GM18505 (cell line): ENCODE measurements at regions not wholly inside any gene's neighbourhood (a gene's known extent, or its start where the extent isn't known, plus 50 kb on each side); places are given as distances from the start of the nearest gene placed in this dataset.
"Not testable (repeated sequence)": the region's sequence is repeated elsewhere in the genome, so short reads cannot be mapped to it uniquely, and the experiment has no call there.

ENCODE experiments used
- ATAC-seq: cut with Tn5 transposase; IDR thresholded peaks from one replicate; pipeline ENCODE4 v1.9.1; 2021; ENCODE audit not compliant: unreplicated experiment
- POLR2A ChIP-seq: IDR thresholded peaks from 4 replicates; pipeline ENCODE4 v1.6.1; 2011; ENCODE audit warnings: borderline replicate concordance; ENCODE audit not compliant: insufficient read depth, insufficient read length; ENCODE audit errors: extremely low read depth

- no peak for ATAC-seq
- TF ChIP-seq POLR2A: no peak
Measured at GRCh38 chr3:189375532-189375931, 203.8 kb downstream of the TPRG1 start.

GRCh38 chr3:189383630-189384029, 211.9 kb downstream of the TPRG1 start:
- ATAC-seq: no peak
- TF ChIP-seq POLR2A: no peak

- ATAC-seq: not testable (repeated sequence)
Measured at GRCh38 chr3:189385880-189386279, 214.1 kb downstream of the TPRG1 start.

GRCh38 chr3:189386739-189387138, 215.0 kb downstream of the TPRG1 start:
- ATAC-seq: no peak

GRCh38 chr3:189389346-189389745, 217.6 kb downstream of the TPRG1 start:
- TF ChIP-seq POLR2A: no peak
- ATAC-seq: no peak

More at GRCh38 chr3:189386739-189387138, 215.0 kb downstream of the TPRG1 start:
- no peak for TF ChIP-seq POLR2A

GRCh38 chr3:189393598-189393997, 221.8 kb downstream of the TPRG1 start:
- no peak for ATAC-seq
- TF ChIP-seq POLR2A: no peak

- ATAC-seq: peak; percentile 77
- TF ChIP-seq POLR2A: no peak
Measured at GRCh38 chr3:189394599-189395121, 222.9 kb downstream of the TPRG1 start.

- no peak for ATAC-seq
- TF ChIP-seq POLR2A: no peak
Measured at GRCh38 chr3:189395825-189396224, 224.1 kb downstream of the TPRG1 start.

- ATAC-seq: no peak
- TF ChIP-seq POLR2A: no peak
Measured at GRCh38 chr3:189398656-189399055, 226.9 kb downstream of the TPRG1 start.

- no peak for ATAC-seq
- TF ChIP-seq POLR2A: no peak
Measured at GRCh38 chr3:189401196-189401595, 229.4 kb downstream of the TPRG1 start.

GRCh38 chr3:189403194-189403593, 228.0 kb upstream of the TP63 start:
- TF ChIP-seq POLR2A: no peak

GRCh38 chr3:189404024-189404423, 227.2 kb upstream of the TP63 start:
- no peak for ATAC-seq
- no peak for TF ChIP-seq POLR2A

More at GRCh38 chr3:189403194-189403593, 228.0 kb upstream of the TP63 start:
- ATAC-seq: no peak

GRCh38 chr3:189404797-189405484, 226.2 kb upstream of the TP63 start:
- no peak for TF ChIP-seq POLR2A
- no peak for ATAC-seq

GRCh38 chr3:189406148-189406547, 225.0 kb upstream of the TP63 start:
- TF ChIP-seq POLR2A: no peak
- ATAC-seq: no peak

GRCh38 chr3:189410522-189410921, 220.7 kb upstream of the TP63 start:
- no peak for ATAC-seq
- no peak for TF ChIP-seq POLR2A

- ATAC-seq: no peak
- no peak for TF ChIP-seq POLR2A
Measured at GRCh38 chr3:189419038-189419437, 212.2 kb upstream of the TP63 start.

- no peak for TF ChIP-seq POLR2A
Measured at GRCh38 chr3:189419683-189420082, 211.5 kb upstream of the TP63 start.

More at GRCh38 chr3:189419683-189420082, 211.5 kb upstream of the TP63 start:
- ATAC-seq: no peak
